ENCODE measurements at regions not wholly inside any gene's neighbourhood (a gene's known extent, or its start where the extent isn't known, plus 50 kb on each side); places are given as distances from the start of the nearest gene placed in this dataset.

GRCh38 chr12:60529723-60530122 is 933.9 kb downstream of the SLC16A7 start:
- no peak for DNase-seq (ENCODE audit: low spot score)
- no peaks in the 10 kb centered on the region for H4K20me1 ChIP-seq (ENCODE audit: insufficient read depth, poor library complexity, severe bottlenecking)
- no peaks in the 10 kb centered on the region for H3K9me2 ChIP-seq (replicated peaks; ENCODE audit: insufficient read depth)
- WGBS (ENCODE audit: low lambda C conversion rate, missing lambda C conversion rate): 93% methylated on average over 1 of the region's 1 CpG
- H3K27me3 ChIP-seq: no peaks in the 10 kb centered on the region
- no peaks in the 10 kb centered on the region for H3K79me2 ChIP-seq
- no peak overlapping the region for H2AFZ ChIP-seq
- H3K27ac ChIP-seq: no peak overlapping the region
- no peaks in the 10 kb centered on the region for H3K4me1 ChIP-seq (ENCODE audit: insufficient read depth)
- H3K9me3 ChIP-seq (ENCODE audit: low read depth): no peaks in the 10 kb centered on the region
- H3K4me3 ChIP-seq: no peak overlapping the region
- no peaks in the 10 kb centered on the region for H3K36me3 ChIP-seq (replicated peaks; ENCODE audit: insufficient read depth, low read depth)
- TF ChIP-seq EZH2phosphoT487 (IDR thresholded peaks at IDR 0.05; ENCODE audit: low read depth, severe bottlenecking, unreplicated experiment) (no peak), EZH2 (IDR thresholded peaks at IDR 0.05; ENCODE audit: borderline replicate concordance) (no peak)
- TF ChIP-seq, protein P1, sequence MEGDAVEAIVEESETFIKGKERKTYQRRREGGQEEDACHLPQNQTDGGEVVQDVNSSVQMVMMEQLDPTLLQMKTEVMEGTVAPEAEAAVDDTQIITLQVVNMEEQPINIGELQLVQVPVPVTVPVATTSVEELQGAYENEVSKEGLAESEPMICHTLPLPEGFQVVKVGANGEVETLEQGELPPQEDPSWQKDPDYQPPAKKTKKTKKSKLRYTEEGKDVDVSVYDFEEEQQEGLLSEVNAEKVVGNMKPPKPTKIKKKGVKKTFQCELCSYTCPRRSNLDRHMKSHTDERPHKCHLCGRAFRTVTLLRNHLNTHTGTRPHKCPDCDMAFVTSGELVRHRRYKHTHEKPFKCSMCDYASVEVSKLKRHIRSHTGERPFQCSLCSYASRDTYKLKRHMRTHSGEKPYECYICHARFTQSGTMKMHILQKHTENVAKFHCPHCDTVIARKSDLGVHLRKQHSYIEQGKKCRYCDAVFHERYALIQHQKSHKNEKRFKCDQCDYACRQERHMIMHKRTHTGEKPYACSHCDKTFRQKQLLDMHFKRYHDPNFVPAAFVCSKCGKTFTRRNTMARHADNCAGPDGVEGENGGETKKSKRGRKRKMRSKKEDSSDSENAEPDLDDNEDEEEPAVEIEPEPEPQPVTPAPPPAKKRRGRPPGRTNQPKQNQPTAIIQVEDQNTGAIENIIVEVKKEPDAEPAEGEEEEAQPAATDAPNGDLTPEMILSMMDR (IDR thresholded peaks at IDR 0.05; ENCODE audit: poor library complexity): no peak
- H3K4me2 ChIP-seq: no peak overlapping the region

DNA sequence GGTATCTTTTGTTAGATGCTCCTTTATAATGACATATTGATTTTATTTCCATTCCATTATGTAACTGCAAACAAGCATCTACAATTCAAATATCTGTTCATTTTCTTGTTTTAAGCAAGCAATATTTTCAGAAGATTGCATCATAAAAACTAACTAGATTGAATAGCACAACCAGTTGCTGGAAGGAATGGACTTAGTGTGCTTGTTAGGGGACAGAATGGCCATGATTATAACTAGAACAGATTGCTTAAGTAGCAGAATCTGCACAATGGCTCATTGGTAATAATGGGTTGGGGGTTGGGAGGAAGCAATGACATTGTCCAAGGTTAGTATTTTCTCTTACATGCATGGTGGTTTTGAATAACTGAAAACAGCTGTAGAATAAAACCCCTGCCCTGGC is 939.5 kb downstream of the SLC16A7 start:
- no peaks in the 10 kb centered on the region for H3K9me2 ChIP-seq (replicated peaks; ENCODE audit: insufficient read depth)
- no peak overlapping the region for H3K4me3 ChIP-seq
- no peak overlapping the region for H3K4me2 ChIP-seq
- no peaks in the 10 kb centered on the region for H3K36me3 ChIP-seq (replicated peaks; ENCODE audit: insufficient read depth, low read depth)
- H3K4me1 ChIP-seq (ENCODE audit: insufficient read depth): no peaks in the 10 kb centered on the region
- no peaks in the 10 kb centered on the region for H4K20me1 ChIP-seq (ENCODE audit: insufficient read depth, poor library complexity, severe bottlenecking)
- H3K79me2 ChIP-seq: no peaks in the 10 kb centered on the region
- no peak overlapping the region for H2AFZ ChIP-seq
- TF ChIP-seq, protein P1 (IDR thresholded peaks at IDR 0.05; ENCODE audit: poor library complexity): no peak
- no peak for TF ChIP-seq EZH2 (IDR thresholded peaks at IDR 0.05; ENCODE audit: borderline replicate concordance)
- TF ChIP-seq EZH2phosphoT487 (IDR thresholded peaks at IDR 0.05; ENCODE audit: low read depth, severe bottlenecking, unreplicated experiment): no peak
- no peak for DNase-seq (ENCODE audit: low spot score)
- no peak overlapping the region for H3K27ac ChIP-seq
- no peaks in the 10 kb centered on the region for H3K9me3 ChIP-seq (ENCODE audit: low read depth)
- no peaks in the 10 kb centered on the region for H3K27me3 ChIP-seq

DNA sequence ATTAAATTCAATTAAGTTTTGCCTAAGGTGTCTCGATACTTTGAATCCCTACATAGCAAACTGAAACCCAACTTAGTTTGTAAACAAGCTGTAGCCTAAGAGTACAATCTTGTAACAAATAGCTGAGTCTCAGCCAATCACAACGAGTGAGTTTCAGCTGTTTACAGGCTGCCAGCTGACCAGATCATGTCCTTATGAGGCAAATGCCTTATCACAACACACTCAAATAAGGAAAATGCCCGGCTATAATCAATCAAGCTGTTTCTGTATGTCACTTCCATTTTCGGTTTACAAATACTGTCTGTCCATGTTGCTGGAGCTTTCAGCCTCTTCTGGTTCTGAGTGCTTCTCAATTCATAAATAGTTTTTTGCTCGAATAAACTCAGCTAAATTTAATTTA is 943.8 kb downstream of the SLC16A7 start:
- 66% methylated on average over 5 of the region's 5 CpGs for WGBS (ENCODE audit: low lambda C conversion rate, missing lambda C conversion rate)
- Histone ChIP-seq H3K4me3 (no peak overlapping the region), H3K27me3 (no peaks in the 10 kb centered on the region), H2AFZ (no peak overlapping the region), H3K9me2 (replicated peaks; ENCODE audit: insufficient read depth) (no peaks in the 10 kb centered on the region), H3K9me3 (ENCODE audit: low read depth) (no peaks in the 10 kb centered on the region), H4K20me1 (ENCODE audit: insufficient read depth, poor library complexity, severe bottlenecking) (no peaks in the 10 kb centered on the region), H3K27ac (no peak overlapping the region), H3K36me3 (replicated peaks; ENCODE audit: insufficient read depth, low read depth) (no peaks in the 10 kb centered on the region), H3K4me1 (ENCODE audit: insufficient read depth) (no peaks in the 10 kb centered on the region), H3K4me2 (no peak overlapping the region), H3K79me2 (no peaks in the 10 kb centered on the region)
- TF ChIP-seq, protein P1 (IDR thresholded peaks at IDR 0.05; ENCODE audit: poor library complexity): no peak
- TF ChIP-seq EZH2phosphoT487 (IDR thresholded peaks at IDR 0.05; ENCODE audit: low read depth, severe bottlenecking, unreplicated experiment) (no peak), EZH2 (IDR thresholded peaks at IDR 0.05; ENCODE audit: borderline replicate concordance) (no peak)
- no peak for DNase-seq (ENCODE audit: low spot score)

DNA sequence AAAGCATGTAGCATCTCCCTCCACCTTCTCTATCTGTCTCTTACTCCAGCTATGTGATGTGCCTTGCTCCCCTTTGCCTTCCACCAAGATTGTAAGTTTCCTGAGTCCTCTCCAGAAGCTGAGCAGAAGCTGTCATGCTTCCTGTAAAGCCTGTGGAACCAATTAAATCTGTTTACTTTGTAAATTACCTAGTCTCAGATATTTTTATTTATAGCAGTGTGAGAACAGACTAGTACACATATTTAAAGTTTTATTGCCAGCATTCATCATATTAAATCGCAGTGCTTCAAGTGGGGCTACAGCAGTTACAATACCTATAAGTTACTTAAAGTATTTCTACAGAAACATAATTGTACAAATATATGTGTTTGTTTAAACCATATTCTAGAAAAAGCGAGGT is 973.1 kb downstream of the SLC16A7 start:
- Histone ChIP-seq H3K4me3 (no peak overlapping the region), H3K4me1 (ENCODE audit: insufficient read depth) (no peaks in the 10 kb centered on the region), H3K4me2 (no peak overlapping the region), H2AFZ (no peak overlapping the region), H4K20me1 (ENCODE audit: insufficient read depth, poor library complexity, severe bottlenecking) (no peaks in the 10 kb centered on the region), H3K9me3 (ENCODE audit: low read depth) (no peaks in the 10 kb centered on the region), H3K36me3 (replicated peaks; ENCODE audit: insufficient read depth, low read depth) (no peaks in the 10 kb centered on the region), H3K27me3 (no peaks in the 10 kb centered on the region), H3K27ac (no peak overlapping the region), H3K79me2 (no peaks in the 10 kb centered on the region), H3K9me2 (replicated peaks; ENCODE audit: insufficient read depth) (no peaks in the 10 kb centered on the region)
- no peak for TF ChIP-seq EZH2phosphoT487 (IDR thresholded peaks at IDR 0.05; ENCODE audit: low read depth, severe bottlenecking, unreplicated experiment)
- no peak for TF ChIP-seq EZH2 (IDR thresholded peaks at IDR 0.05; ENCODE audit: borderline replicate concordance)
- TF ChIP-seq, protein P1 (IDR thresholded peaks at IDR 0.05; ENCODE audit: poor library complexity): no peak
- no peak for DNase-seq (ENCODE audit: low spot score)
- 89% methylated on average over 2 of the region's 2 CpGs for WGBS (ENCODE audit: low lambda C conversion rate, missing lambda C conversion rate)

Data from hepatocyte (in vitro differentiated cells).